ENCODE measurements at regions not wholly inside any gene's neighbourhood (a gene's known extent, or its start where the extent isn't known, plus 50 kb on each side); places are given as distances from the start of the nearest gene placed in this dataset.

DNA sequence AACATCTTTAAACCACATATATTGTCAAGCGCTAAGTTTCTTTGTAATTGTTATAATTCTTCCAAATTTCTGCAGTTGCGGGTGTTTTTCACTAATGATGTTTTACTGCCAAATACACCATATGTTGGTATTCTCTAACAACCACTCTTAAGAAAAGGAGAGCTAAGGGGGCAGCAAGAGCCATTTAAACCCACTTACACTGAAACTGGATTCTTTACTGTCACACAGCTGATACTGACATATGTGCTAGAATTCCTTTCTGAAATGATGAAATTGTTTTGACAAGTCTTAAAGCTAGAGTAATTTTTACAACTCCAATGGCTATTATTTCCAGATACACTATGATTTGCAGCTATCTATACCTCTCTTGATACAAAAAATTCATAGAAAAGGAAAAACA lies 483.1 kb downstream of the CDH11 start:
- no peak for DNase-seq

DNA sequence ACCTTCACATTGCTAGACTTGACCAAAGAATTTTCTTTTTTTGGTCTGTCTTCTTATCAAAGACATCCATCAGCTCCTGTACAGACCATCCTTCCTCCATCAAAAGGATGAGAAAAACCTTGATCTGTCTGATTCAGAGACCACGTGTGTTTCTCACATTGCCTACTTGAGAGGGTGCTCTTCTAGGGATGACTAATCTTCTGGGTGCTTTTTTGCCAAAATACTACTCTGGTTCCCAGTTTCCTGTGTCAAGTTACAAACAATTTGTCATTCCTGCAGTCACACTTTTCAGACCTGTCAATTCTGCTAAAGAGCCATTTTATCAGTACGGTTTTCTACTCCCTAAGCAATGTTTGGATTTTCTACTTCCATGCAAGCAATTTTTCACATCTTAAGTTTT lies 492.2 kb downstream of the CDH11 start:
- no peak for DNase-seq

DNA sequence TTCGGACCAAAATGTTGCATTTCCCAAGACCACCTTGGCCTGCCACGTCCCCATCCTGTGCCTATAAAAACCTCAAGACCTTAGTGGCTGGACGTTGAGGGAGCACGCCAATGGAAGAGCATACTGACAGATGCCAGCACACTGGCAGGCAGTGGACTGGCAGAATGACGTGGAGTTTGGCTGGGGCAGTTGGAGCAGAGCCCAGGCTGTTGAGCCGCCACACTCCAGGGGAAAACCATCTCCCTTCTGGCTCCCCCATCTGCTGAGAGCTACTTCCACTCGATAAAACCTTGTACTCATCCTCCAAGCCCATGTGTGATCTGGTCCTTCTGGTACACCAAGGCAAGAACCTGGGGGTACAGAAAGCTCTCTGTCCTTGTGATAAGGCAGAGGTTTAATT lies 494.1 kb downstream of the CDH11 start:
- no peak for DNase-seq

- no peak for DNase-seq
These were observed 494.6 kb downstream of the CDH11 start for GRCh38 chr16:64627288-64627687.

DNA sequence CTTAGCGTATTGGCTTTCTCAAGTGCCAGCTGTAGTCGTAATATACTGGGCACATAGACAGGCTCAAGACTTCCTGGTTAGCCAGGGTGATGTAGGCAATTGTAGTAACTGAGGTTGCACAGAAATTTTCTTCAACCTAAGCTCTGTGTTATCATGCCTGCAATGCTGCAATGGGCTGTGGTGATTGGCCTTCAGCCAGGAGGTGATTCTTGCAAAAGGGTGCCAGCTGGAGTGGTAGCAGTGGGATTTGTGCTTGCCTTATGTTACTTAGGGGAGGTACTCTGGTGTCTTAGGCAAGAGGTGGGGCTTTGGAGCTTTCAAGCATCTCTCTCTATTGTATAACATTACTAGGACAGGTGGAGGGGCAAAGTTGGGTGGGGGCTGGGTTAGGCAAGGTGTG lies 495.1 kb downstream of the CDH11 start:
- no peak for DNase-seq

GRCh38 chr16:64621616-64622015 lies 500.2 kb downstream of the CDH11 start:
- no peak for DNase-seq

DNA sequence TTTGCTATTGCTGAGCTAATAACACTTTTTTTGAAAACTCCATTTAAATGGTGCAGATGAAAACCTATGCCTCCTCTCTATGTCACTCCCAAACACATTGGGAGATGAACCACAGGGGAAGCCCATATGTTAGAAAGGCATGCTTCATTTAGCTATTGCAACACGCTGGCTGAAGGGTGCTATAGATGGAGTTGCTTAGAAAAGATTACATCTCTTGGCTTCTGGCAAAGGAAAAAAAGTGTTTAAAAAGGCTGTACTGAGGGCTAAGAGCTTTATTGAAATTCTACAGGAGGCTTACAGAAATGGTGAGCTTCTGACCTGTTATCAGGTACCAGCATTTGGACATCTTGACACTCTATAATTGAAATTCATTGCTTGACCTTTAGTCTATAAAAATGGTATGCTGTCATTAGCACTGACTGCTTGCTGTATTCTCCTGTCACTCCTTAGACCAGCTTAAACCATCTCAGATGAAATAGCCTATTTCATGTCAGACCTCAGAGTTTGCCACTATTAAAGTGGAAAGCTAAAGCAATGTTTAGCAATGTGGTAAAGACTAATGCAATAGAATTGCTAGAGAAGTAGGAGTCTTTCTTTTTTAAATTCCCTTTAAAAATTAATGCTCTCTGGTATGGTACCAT lies 503.9 kb downstream of the CDH11 start:
- no peak for DNase-seq

GRCh38 chr16:64615630-64616280 lies 506.1 kb downstream of the CDH11 start:
- peak; percentile 14 to 38 for DNase-seq

- no peak for DNase-seq
These were observed 525.7 kb downstream of the CDH11 start for GRCh38 chr16:64596196-64596595.

GRCh38 chr16:64590513-64590912 lies 531.4 kb downstream of the CDH11 start:
- DNase-seq, result no peak

DNA sequence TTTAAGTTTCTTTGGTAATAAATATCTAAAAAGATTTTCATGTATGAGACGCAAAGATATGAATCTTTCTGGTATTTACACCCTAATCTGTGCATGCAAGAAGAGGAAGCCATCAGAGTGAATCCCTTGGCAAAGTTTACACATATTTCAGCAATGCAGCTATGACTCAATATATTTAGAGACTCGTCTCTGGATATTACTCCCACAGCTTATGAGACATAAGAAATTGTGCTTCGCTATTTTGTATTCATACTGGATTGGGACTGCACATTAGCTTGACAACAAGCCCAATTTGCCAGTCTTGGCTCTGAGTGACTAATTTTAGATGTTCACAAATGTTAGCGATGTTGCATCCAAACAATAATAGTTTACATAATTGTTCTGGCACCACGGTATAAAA lies 532.0 kb downstream of the CDH11 start:
- no peak for DNase-seq

DNA sequence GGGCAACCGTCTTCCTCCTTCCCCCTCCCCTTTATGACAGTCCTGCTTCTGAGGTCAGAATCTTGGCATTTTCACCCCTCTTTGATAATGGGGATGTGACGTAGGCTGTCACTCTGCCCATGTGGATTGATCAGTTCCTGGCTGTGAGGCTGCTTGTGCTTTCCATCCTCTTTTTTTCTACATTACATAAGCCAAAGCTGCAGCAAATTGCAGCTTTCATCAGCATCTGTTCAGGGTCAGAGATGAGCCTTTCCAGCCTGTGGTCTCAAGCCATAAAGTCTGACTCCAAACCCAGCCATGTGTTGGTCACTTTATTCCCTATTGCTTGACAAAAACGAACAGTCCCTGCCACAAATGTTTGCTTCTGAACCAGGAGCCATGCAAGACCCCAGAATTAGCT lies 535.1 kb downstream of the CDH11 start:
- DNase-seq, result no peak

DNA sequence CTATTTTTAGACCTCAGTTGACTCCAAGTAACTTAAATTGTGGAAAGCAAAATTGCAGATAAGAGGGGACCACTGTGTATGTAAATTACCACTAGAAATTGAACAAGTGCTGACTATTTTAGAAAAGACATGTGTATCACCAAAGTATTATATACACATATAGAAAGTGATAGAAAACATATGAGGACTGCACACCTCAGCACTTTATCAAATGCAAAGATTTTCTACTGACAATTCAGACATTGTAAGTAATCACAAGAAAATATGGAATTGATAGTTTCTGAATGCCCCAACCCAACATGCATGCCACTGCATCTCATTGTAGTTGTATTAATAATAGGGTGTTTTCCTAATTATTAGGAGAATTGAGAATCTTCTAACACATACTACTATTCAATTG lies 536.5 kb downstream of the CDH11 start:
- DNase-seq, result no peak

GRCh38 chr16:64580558-64580957 lies 541.3 kb downstream of the CDH11 start:
- no peak for DNase-seq

DNA sequence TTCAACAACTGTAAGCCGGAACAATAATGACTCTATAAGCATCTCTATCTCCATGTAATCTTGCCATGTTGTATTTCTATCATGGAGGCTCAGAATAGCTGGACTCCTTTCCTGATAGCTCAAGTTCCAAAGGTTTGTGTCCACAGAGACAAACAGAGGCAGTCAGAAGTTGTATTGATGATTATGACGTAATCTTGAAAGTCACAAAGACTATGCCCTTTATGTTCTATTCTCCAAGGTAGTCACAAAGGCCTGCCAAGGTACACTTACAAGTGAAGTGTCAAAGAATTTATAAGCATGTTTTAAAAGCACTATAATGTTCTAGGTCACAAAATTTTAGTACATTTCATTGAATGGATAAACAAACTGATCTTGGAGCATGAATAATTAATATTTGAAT lies 542.2 kb downstream of the CDH11 start:
- DNase-seq, result no peak

DNA sequence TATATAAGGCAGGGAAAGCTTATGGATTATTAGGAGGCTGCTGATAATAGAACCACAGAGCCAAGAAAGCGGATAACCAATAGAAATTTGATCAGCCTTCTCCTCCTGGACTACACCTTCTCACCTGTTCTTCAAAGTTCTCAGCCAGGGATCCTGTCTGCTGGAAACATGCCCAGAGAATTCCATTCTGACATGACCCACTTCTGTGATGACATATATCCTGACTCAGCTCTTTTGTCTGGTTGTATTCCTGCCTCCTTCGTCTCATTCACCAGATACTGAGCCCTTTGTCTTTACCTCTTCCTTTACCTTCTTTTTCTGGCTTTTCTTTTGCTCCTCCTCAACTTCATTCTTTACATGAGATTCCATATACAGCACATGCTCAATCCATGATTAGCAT lies 576.1 kb downstream of the CDH11 start:
- no peak for DNase-seq

DNA sequence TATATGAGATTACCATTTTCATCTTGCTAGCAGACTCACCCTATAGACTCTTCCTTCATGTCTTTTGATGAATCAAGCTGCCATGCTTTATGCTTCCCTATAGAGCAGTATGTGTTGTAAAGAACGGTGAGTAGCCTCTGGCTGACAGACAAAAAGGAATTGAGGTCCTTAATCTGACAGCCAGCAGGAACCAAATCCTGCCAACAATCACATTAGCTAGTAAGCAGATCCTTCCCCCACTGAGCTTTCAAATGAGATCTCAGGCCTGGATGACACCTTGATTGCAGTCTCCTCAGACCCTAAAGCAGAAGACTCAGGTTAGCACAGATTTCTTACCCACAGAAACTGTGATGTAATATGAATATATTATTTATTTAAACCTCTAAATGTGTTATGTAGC lies 577.0 kb downstream of the CDH11 start:
- no peak for DNase-seq

DNA sequence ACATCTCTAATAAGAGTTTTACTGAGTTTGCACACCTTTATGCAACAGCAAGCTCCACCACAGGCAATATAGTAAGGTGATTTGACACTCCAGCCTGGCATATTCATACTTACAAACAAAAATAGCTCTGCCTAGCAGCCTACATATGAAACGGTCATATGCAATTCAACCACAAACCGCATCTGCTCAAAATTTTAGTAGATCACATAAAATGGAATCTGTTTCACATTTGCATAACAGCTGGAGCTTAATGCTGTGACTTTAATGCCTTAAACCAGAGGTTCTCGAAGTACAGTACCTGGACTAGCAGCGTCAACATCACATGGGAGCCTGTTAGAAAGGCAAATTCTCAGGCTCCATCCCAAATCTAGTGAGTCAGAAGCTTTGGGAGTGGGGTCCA lies 578.4 kb downstream of the CDH11 start:
- DNase-seq, result no peak

- DNase-seq, result no peak
These were observed 578.8 kb downstream of the CDH11 start for GRCh38 chr16:64543031-64543430.

DNA sequence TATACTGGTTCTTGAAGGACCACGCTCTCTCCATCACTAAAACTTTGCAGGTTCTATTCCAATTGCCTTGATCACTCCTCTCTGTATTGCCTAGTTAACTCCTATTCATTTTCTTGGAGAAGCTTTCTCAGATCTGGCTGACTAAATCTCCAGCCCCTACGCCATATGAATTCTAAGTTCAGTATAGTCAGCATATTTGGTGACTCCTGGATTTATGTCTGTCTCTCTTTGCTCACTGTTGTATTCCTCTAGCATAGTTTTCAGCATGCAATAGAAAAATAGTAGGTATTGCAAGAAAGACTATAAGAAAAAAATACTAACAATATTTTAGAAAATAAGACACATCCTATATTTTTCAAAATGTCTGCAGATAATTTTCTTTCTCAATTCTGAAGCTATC lies 579.7 kb downstream of the CDH11 start:
- no peak for DNase-seq

DNA sequence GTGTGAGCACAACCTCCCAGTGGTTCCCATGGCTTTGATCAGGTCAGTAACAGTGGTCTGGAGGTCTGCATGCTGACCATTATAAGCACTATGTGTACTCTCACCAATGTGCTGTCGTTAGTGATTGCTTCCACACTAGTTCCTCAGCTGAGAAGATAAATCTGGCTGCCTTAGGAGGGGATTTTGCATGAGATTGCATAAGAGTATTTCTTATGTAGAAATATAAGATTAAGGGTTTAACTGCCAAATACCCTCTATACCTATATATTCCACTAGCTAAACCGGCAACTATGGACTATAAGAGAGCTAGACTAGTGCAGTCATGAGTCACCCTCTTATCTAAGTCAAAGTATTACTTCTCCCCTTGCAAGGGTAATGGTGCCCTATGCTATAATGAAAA lies 580.2 kb downstream of the CDH11 start:
- no peak for DNase-seq

- DNase-seq, result no peak
These were observed 581.4 kb downstream of the CDH11 start for GRCh38 chr16:64540434-64540833.

DNA sequence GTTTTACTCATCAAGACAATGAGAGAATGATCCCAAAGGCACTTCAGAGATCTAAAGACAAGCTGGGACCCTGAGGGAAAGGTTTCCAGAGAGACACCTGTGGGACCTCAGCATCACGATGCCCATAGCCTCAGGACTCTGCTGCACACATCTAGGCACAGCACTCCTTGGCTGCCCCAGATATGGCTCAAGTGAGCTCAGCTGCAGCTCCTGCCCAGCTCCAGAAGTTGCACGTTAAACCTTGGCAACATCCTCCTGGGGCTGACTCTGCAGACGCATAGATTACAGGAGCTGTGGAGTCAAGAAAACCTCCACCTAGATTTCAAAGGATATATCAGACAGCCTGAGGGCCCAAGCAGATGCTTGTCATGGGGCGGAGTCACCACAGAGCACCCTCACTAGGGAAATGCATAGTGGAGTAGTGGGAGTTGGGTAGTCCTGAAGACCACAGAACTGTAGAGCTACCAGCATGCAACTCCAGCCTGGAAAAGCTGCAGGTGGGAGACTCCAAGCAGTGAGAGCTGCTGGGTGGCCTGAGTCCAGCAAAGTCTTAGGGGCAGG lies 582.0 kb downstream of the CDH11 start:
- no peak for DNase-seq

DNA sequence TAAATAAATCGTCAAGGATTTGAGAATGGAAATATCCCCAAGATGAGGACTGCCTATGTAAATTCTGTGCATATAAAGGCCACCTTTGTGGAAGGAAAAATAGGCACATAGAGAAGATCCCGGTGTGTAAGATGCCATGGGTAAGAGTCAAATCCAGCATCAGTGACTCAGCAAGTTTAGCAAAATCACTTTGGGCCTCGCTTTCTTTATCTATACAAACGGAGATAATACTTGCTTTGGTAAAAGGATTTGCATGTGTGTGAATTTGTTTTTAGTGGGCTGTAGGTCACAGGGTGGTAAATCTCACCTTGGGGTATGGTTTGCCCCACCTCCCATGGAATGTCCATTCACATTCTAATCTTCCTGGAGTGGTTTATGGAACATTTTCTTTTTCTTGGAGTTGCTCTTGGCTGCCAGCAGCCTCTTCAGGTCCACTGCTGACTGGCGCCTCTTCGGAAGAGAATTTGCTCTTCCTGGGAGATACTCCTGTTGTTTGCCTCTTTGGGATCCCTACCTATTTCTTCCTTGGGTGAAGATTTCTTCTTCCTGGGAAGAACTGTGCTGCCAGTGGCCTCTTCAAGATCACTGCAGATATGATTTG lies 587.6 kb downstream of the CDH11 start:
- no peak for DNase-seq
